ENCODE measurements at regions not wholly inside any gene's neighbourhood (a gene's known extent, or its start where the extent isn't known, plus 50 kb on each side); places are given as distances from the start of the nearest gene placed in this dataset.
"Not testable (repeated sequence)": the region's sequence is repeated elsewhere in the genome, so short reads cannot be mapped to it uniquely, and the experiment has no call there.

DNA sequence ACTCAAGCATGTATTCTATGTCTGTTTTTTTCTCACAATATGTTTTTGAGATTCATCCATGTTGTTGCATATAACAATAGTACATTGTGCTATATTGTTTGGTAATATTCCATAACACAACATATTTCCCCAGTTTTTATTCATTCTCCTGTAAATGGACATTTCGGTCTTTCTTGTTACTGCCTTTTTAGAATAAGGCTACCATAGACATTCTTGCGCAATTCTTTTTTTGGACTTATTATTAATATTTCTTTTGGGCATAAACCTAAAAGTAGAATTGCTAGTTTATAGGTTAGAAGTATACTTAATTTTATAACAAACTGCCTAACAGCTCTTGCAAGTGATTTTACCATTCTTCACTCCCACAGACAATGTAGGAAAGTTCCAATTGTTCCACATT is 573.0 kb downstream of the ADGRL2 start:
- no peak overlapping the region for H3K4me3 ChIP-seq (ENCODE audit: control insufficient read depth, low read depth, low read length)
- DNase-seq (ENCODE audit: low read depth) = no peak
- TF ChIP-seq, protein P1, sequence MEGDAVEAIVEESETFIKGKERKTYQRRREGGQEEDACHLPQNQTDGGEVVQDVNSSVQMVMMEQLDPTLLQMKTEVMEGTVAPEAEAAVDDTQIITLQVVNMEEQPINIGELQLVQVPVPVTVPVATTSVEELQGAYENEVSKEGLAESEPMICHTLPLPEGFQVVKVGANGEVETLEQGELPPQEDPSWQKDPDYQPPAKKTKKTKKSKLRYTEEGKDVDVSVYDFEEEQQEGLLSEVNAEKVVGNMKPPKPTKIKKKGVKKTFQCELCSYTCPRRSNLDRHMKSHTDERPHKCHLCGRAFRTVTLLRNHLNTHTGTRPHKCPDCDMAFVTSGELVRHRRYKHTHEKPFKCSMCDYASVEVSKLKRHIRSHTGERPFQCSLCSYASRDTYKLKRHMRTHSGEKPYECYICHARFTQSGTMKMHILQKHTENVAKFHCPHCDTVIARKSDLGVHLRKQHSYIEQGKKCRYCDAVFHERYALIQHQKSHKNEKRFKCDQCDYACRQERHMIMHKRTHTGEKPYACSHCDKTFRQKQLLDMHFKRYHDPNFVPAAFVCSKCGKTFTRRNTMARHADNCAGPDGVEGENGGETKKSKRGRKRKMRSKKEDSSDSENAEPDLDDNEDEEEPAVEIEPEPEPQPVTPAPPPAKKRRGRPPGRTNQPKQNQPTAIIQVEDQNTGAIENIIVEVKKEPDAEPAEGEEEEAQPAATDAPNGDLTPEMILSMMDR (conservative IDR thresholded peaks at IDR 0.05; ENCODE audit: control insufficient read depth, insufficient read depth, low read depth, low read length) = no peak

GRCh38 chr1:82371844-82372498 is 571.2 kb downstream of the ADGRL2 start:
- DNase-seq (ENCODE audit: low read depth) = no peak
- no peak overlapping the region for H3K4me3 ChIP-seq (ENCODE audit: control insufficient read depth, low read depth, low read length)
- TF ChIP-seq, protein P1 (conservative IDR thresholded peaks at IDR 0.05; ENCODE audit: control insufficient read depth, insufficient read depth, low read depth, low read length) = no peak

DNA sequence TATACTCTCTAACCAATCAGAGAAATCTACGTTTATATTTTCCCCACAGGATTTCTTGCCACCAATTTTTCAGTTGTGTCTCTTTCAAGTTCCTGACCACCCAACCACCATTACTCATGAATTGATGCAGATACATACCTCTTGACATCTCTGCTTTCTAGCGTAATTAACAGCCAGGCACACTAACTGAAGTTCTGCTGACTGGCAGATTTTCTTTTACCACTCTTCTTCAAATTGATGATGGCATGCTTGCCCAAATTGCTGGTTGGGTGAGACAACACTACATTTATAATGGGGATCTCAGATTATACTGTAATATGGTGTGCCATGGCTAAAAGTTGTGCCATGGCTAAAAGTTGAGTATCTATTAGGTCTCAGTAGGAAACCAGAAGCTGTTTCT is 566.7 kb downstream of the ADGRL2 start:
- TF ChIP-seq, protein P1 (conservative IDR thresholded peaks at IDR 0.05; ENCODE audit: control insufficient read depth, insufficient read depth, low read depth, low read length) = no peak

DNA sequence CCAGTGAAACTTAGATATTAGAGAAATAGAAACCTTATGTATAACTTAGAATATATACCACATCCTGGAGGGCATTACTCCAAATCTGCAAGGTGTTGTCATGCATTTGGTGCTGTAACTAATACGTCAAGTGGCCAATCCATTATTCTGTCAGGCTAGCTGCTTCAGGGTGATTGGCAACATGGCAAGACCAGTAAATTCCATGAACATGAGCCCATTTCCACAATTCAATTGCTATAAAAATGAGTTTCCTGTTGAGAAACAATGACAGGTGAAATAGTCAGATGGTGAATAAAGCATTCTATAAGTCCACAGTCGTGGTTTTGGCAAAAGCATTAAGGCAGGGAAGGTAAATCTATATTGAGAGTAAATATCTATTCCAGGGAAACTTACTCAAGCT is 566.0 kb downstream of the ADGRL2 start:
- no peak overlapping the region for H3K4me3 ChIP-seq (ENCODE audit: control insufficient read depth, low read depth, low read length)
- DNase-seq (ENCODE audit: low read depth) = no peak
- TF ChIP-seq, protein P1 (conservative IDR thresholded peaks at IDR 0.05; ENCODE audit: control insufficient read depth, insufficient read depth, low read depth, low read length) = no peak

More for the DNA sequence above, 566.7 kb downstream of the ADGRL2 start:
- DNase-seq (ENCODE audit: low read depth) = no peak
- H3K4me3 ChIP-seq (ENCODE audit: control insufficient read depth, low read depth, low read length) = no peak overlapping the region

- H3K4me3 ChIP-seq (ENCODE audit: control insufficient read depth, low read depth, low read length); DNase-seq (ENCODE audit: low read depth): not testable (repeated sequence)
Measured at GRCh38 chr1:82359541-82359940, 558.8 kb downstream of the ADGRL2 start.

GRCh38 chr1:82358706-82359105 is 558.0 kb downstream of the ADGRL2 start:
- DNase-seq (ENCODE audit: low read depth); H3K4me3 ChIP-seq (ENCODE audit: control insufficient read depth, low read depth, low read length): not testable (repeated sequence)

GRCh38 chr1:82354546-82354945 is 553.8 kb downstream of the ADGRL2 start:
- DNase-seq (ENCODE audit: low read depth) = not testable (repeated sequence)

GRCh38 chr1:82348487-82348886 is 547.8 kb downstream of the ADGRL2 start:
- no peak for DNase-seq (ENCODE audit: low read depth)
- TF ChIP-seq, protein P1 (conservative IDR thresholded peaks at IDR 0.05; ENCODE audit: control insufficient read depth, insufficient read depth, low read depth, low read length) = no peak
- no peak overlapping the region for H3K4me3 ChIP-seq (ENCODE audit: control insufficient read depth, low read depth, low read length)

More at GRCh38 chr1:82354546-82354945, 553.8 kb downstream of the ADGRL2 start:
- H3K4me3 ChIP-seq (ENCODE audit: control insufficient read depth, low read depth, low read length) = not testable (repeated sequence)
